Left colon (tissue), 2 donors: ENCODE measurements at regions not wholly inside any gene's neighbourhood (a gene's known extent, or its start where the extent isn't known, plus 50 kb on each side); places are given as distances from the start of the nearest gene placed in this dataset.
A peak's percentile ranks its signal among the peaks of the same experiment; 100 is the strongest.

Experiments used
- ATAC-seq: fragments of 200-7000 bp; cut with Tn5 transposase; one replicate; pipeline ENCODE4 v1.9.1; 2020; ENCODE audit warnings: mild to moderate bottlenecking, moderate library complexity
- DNase-seq, 2 donors: peaks; one replicate each; pipeline ENCODE4 v3.0.0-alpha.2; 2020
- intact Hi-C, 2 donors: fragments of 100-400 bp; cut with DNase I in 1 of 2; cut with micrococcal nuclease in 1 of 2; formaldehyde crosslinking; loops; one replicate each; pipeline versions ENCODE4 v1.11.2 to v1.14.0; 2022; cut with DNase I, micrococcal nuclease
- donor health status: DM: no; HTN: no; CAD: no.
- donor health status: DM: yes; HTN: yes; CAD: no.

DNA sequence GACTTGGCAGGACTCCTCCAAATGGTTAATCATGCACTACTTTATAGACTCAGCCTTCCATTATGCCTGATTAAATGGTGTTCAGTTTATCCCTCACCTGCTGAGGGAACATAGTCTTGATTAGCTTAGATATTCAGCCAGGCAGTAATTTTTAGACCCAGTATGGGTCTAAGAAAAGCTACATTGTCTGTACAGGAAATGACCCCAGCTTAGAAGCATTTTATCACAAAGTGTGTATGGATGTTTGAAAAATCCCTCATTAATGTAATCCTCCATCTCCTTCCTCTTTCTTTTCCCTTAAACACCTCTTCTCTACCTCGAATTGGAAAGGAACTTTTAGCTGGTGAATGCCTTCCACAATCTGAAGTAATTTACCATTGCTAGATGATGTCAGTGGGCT lies 252.2 kb upstream of the BMP2 start:
- ATAC-seq (no peak), DNase-seq (no peak)
- intact Hi-C loops, result no loop called here

DNA sequence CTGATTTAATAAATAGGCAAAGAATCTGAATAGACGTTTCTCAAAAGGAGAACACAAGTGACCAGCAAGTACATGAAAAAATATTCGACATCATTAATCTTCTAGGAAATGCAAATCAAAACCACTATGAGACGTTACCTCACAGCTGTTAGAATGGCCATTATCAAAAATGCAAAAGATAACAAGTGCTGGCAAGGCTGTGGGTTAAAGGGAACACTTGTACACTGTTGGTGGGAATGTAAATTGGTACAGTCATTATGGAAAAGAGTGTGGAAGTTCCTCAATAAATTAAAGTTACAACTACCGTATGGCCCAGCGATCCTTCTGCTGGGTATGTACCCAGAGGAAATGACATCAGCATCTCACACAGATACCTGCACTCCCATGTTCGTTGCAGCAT lies 253.9 kb upstream of the BMP2 start:
- ATAC-seq (no peak), DNase-seq (no peak)
- intact Hi-C loops, result no loop called here

DNA sequence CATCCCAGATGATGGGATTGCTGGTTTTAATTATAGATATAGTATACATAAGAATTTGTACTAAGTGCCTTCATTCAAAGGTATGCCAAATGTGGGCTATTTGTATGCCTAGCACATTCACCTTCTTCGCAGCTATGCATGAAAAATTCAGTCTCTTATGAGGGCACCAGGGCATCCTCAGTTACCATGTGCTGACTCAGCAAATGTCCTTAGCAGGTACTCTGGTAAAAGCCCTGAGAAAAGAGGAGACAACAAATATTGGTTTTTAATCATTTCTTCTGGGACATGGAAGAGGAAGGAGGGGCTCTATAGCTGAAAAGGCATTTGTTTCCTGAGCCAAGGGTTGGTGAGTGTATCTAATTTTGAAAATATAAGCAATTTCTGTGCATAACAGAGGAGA lies 258.1 kb upstream of the BMP2 start:
- intact Hi-C loops, result no loop called here
- no peak for DNase-seq
- ATAC-seq, result no peak

DNA sequence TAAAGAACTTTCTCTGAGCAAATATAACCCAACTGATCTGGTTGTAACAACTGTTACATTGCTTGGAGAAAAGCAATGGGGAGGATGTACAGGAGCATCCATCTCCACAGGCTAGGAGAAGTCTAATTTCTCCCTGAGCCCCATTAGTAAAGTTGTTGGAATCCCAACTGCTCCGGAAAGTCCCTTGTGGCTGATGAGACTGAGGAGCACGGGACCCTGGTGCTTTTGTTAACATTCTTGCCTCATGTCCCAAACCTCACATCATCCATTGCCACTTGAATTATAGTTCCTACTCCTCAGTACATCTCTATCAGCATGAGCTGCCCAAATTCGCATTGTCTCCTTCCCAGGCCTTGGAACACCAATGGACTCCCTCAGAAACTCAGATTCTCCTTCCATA lies 260.6 kb upstream of the BMP2 start:
- intact Hi-C loops, result no loop called here
- DNase-seq (no peak), ATAC-seq (no peak)

DNA sequence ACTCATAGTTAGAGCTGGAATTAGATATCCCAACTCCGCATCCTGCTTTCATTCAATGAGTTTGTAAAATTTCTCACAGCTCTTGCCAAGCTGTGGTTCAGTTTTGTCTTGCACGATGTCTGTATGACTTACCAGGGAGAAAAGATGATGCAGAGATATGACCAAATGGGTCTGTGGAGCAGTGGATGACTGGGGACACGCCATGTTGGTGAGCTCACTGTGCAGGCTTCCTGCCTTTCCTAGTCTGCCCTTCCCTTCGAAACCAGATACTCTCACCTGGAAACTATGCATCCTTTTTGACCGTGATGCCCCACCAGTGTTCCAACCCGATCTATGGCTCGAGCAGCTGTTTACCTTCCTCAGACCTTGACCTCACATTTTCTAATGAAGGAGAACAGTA lies 262.7 kb upstream of the BMP2 start:
- ATAC-seq, result no peak
- DNase-seq, result no peak
- intact Hi-C loops, result no loop called here

DNA sequence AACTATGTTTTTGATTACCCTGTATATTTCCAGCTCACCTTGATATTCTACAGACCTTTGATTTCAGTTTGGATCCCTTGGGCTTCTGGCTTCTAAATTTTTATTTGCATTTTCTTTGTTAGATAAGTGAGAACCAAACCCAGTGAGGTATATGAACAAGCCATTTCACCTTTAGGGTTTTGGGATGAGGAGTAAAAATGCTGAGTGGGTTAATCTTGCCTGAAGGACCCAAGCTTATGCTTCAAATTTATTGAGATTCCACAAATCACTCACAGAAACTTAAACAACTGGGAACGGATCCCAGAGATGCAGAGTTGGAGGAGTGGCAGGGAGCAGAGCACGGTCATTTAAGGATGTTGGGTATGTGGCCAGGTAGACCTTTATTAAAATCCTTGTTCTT lies 263.3 kb upstream of the BMP2 start:
- DNase-seq (no peak), ATAC-seq (no peak)
- intact Hi-C loops, result no loop called here

DNA sequence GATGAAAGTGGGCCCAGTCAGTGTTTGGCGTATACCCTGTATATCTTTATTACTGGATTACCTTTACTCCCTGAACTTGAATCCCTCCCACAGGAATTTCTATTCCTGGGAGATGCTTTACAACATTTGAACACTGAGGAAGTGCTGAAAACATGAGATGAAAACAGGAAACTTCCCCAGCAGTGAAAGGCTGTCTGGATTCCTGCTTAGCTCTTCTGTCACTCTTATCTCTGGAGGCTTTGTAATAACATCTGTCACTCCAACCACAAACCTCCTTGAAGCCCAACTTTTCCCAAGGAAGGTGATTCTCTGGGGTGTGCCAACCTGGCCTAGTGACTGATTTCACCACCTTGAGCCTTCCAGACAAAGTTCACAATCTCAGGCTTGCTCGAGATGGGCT lies 264.5 kb upstream of the BMP2 start:
- DNase-seq (no peak), ATAC-seq (no peak)
- intact Hi-C loops, result no loop called here

DNA sequence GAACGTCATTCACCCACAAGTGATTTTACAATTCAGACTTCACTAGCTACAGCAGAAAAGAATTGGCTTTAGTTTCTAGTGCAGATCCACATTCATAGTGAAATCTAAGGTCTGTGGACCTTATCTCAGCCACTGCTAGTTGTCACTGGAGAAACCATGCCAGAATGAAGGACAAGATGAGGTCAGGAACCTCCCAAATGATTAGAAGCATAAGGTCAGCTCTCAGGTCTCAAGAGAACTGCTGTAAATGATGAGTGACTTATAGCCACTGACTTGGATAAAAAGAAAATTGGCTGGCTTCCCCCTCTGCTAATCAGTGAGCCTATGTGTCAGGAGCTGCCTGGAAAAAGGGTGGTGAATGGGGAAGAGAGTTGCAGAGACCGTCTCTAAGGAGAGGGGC lies 265.3 kb upstream of the BMP2 start:
- DNase-seq (no peak), ATAC-seq (no peak)
- intact Hi-C loops, result no loop called here

DNA sequence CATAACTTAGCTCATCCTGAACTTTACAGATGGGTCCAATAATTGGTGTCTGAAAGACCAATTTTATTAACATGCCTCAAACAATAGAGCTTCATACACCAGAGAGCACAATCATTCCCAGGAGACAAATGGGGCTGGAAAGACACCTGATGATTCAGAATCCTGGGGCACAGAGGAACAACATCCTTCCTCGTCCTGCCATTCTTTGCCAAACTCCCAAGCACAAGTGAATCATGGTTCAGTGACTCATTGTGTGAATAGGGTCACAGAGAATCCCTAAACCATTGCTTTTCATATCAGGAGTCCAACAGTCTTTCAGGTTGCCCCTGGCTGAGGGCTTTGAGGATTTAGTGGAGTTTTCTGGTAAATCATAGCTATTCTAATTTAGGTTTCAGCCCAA lies 266.4 kb upstream of the BMP2 start:
- intact Hi-C loops, result no loop called here
- DNase-seq (no peak), ATAC-seq (no peak)

DNA sequence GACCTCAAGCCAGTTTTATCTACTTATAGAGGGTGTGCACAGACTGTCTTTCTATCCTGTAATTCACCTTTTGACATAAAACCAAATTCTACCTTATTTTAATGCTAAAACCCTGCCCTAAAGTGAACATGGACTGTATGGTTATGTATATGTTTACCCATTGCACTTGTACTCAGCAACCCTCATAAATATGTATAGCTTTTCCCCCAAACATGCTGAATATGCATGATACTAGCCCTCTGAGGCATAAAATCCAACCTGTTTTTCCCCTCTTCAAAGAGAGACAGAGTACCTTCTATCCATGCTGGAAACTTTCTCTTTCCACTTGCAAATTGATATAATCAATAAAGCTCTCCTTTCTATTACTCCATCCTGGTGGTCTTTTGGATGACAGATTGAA lies 267.9 kb upstream of the BMP2 start:
- DNase-seq, result no peak
- ATAC-seq, result no peak
- intact Hi-C loops, result no loop called here

DNA sequence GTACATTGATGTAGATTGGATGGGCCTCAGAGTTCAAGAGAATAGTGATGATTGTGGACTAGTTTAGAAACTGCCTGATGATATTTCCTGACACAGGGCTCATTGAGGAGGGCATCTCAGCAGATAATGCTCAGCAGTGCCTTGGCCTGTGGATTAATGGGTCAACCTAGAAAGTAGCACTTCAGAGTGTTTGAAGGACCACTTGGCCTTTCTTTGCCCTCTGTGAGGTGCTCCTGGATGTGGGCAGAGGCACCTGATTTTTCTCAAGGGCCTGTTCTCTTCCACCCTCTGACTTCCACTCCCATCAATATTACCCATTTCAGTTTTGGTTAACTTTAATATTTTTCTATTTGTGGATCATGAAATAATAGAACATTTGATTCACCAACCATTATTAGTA lies 270.6 kb upstream of the BMP2 start:
- DNase-seq (no peak), ATAC-seq (no peak)
- intact Hi-C loops, result no loop called here

DNA sequence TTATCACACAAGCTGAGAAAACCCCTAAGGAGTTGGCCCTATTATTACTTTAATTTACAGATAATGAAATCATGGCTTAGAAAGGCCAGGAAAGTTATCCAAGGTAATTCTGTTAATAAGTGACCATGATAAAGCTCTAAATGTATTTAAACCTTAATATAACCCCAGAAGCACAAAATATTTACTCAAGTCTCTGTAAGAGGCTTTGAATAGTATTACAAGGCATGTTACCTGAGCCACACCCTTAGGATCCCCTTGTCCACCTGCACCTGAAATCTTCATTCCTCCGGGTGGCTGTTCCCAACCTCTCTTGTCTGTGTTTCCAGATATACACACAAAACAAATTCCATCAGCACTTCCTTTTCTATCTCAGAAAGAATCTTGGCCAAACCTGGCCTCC lies 271.6 kb upstream of the BMP2 start:
- no peak for ATAC-seq
- intact Hi-C loops, result no loop called here
- no peak for DNase-seq

DNA sequence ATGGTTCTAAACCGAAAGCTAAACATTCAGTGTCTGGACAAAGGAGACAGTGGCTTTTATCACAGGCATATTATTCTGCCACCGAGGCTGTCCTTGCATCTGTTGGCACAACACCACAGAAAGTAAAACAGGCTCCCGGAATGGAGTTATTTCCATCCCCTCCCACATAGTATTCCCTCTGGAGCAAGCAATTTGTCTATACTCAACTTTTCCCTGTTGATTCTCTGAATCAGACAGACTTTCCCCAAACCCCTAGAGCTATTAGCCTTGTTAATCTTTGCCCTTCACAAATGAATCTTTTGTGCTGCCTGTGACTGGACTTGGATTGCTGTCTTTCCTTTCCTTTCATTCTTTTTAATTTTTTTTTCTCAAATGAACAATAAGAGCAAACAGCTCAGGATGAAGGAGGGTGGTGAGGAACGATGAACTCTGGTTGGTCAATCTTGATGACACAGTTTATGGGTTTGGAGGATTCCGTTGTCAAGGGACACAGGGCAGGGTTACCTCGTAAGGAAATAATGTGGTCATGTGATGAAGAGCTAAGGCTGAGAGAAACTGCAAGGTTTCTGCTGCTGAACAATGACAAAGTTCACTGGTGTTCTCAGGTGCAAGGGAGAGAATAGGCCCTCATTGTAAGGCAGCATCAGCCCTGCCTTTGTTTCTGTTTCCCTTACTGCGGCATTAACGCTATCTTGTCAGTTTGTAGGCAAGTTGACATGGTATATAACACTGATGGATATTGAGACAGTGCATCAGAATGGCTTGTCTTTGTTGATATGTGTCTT lies 275.0 kb upstream of the BMP2 start:
- intact Hi-C loops, result no loop called here
- ATAC-seq (peak; percentile 50), DNase-seq (no peak)

DNA sequence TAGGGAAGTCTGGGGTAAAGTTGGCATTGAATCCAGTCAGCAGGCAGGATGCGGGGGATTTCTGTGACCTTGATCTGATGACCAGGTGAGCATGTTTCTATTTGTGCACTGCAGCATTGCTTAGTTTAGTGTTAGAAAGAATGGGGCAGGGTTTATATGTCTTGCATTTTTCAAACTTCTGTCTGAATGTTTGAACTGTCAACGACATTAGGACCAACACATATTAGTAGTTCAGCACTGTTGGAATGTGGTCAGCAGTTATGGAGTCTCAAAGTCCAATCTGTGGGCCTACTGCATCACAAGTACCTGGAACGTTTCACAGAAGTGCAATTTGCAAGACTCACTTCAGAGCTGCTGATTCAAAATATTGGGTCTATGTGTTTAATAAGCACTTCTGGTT lies 276.6 kb upstream of the BMP2 start:
- DNase-seq (no peak), ATAC-seq (no peak)
- intact Hi-C loops, result no loop called here

DNA sequence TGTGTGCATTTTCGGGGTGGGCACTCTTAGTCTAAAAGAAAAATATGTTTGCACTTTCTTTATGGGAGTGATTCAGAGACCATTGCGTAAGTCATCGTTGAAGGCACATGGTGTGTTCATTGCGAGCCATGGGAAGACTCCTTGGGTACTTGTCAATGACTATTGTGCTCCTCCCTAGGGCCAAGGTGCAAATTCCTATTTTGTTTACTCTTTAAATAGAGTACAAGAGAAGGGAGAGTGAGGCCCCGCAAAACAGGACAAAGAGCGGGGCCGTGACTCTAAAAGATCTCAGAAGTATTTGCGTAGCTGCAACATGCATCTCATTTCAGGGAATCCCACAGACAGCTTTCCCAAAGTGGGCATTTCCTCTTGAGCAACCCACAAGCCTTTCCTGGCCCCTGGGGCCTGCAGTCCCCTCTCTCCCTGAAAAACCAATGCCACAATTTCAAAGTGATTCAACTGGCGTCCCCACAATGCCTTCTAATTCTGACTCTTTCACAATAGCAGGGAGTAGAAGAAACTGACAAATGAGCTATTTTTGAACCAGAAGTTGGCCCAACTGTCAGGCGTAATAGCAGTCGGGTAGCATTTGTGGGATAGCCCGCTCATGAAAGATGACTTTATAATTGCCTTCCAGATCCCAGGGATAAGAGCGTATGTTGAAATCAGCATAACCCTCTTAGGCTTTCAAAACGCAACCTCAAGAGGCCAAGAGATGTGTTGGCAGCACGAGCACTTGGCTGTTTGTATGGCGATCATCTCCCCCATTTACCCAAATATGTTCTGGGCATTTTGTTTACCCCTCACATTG lies 277.9 kb upstream of the BMP2 start:
- DNase-seq (peak in 1 of 2 donors; percentile 38), ATAC-seq (peak; percentile 42)
- intact Hi-C loops, result no loop called here

DNA sequence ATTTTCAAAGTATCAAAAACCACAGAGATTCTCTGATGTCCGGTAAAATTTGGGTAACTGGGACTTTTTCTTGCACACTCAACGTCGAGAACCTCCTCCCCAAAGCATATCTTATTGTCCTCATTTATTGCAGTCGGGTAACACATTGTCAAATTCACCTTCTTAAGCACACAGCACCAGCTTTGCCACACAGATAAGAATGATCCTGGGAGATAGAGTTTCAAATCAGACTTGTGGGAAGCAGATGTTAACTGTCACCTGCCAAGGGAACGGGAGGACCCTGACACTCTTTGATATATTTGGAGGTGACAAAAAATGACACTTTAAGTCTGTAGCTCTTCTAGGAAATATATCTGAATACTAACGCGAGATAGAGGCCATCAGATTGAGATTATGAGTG lies 282.1 kb upstream of the BMP2 start:
- intact Hi-C loops, result no loop called here
- no peak for ATAC-seq
- no peak for DNase-seq

DNA sequence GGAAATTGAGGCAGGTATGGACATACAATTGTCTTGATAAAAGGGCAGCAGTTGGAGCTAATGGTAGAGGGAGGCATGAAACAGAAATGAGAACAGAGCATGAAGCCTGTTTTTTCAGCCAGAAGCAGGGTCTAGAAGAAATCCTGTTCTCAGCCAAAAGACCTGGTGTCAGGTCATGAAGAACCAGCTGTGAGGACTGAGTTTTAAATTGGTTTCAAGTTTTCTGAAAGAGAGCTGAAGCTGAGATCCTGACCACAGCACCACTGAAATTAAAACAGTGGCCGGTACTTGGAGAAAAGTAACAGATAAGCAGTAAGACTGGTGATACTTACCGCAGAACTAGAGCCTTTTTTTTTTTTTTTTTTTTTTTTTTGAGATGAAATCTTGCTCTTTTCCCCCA lies 283.8 kb upstream of the BMP2 start:
- intact Hi-C loops, result no loop called here
- no peak for ATAC-seq
- no peak for DNase-seq

DNA sequence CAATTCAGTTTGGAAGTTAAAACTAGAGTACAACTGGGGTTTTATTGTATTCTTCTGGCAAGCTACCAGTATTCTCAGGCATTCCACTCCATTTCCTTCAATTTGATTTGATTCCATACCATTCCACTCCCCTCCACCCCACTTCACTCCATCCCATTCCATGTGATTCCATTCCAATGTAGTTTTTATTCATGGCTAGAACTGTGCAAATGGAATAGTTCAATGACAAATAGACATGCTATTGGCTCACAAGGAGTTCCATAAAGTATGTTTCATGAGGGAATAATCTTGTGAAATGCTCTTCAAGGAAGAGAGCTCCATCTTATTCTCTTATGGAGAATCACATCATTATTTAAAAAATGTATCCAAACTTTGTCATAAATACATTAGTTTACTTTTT lies 285.0 kb upstream of the BMP2 start:
- ATAC-seq, result no peak
- intact Hi-C loops, result no loop called here

DNA sequence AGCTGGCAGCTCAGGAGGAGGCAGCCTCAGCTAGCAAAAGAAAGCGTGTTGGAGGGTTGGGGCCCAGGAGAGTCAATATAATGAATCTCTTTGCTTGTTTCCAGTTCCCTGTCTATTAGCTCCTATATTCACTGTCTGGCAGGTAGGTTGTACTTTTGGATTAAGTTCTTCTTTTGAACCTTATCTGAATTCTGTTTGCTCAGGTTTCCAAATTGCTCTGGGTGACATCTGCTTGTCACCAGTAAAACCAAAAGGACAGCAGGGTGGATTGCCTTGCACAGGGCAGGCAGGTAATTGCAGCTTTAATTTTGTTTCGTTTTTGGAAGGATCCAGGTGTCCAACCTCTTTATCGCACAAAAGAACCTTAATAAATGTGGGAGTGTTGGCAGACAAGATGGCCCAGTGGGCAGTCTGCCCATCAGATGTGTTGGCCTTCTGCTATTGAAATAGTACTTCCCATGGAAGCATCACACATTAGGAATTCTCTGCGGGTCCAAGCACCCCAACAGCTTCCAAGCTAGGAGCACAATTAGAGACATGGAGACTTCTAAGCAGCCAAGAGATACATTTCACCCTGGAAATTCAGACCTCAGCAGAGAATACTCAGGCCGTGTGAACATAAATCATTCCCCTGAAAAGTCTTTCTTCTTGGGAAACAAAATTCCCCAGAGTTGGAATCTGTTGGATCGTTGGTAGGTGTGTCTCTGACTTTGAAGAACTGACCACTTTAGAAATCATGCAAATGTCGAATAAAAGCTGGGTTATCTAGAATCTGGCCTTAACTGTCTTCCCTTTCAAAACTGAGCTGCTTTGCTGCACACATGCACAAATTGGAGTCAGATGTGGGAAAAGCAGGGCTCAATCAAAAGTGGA lies 286.9 kb upstream of the BMP2 start:
- DNase-seq (no peak), ATAC-seq (peak; percentile 26)
- intact Hi-C loops, result no loop called here

More for the DNA sequence above, 285.0 kb upstream of the BMP2 start:
- no peak for DNase-seq

DNA sequence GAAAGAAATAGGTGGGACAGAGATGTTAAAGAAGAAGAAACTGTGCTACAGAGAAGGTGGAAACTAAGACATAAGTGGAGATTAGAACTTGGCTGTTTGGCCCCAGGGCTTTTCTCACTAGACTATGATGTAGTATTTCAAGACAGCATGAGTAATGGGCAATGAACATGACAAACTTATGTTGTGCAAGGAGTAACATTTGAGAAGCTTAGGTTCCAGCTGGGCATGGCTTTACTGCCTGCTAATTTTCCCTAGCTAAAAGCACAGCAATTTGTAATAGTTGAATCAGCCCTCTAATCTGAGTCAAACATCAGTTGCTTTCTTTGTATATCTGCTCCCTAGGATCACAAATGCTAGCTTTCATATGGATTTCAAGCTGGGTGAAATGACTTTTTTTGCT lies 294.3 kb upstream of the BMP2 start:
- DNase-seq (no peak), ATAC-seq (no peak)
- intact Hi-C loops, result no loop called here
